ENCODE measurements at regions not wholly inside any gene's neighbourhood (a gene's known extent, or its start where the extent isn't known, plus 50 kb on each side); places are given as distances from the start of the nearest gene placed in this dataset.
"Not testable (repeated sequence)": the region's sequence is repeated elsewhere in the genome, so short reads cannot be mapped to it uniquely, and the experiment has no call there.

- 100% methylated on average over 2 of the region's 3 CpGs for WGBS (ENCODE audit: insufficient coverage)
- no peaks in the 10 kb centered on the region for H3K9me3 Mint-ChIP-seq
- Histone ChIP-seq H3K27ac (ENCODE audit: low read length) (no peak overlapping the region), H3K36me3 (ENCODE audit: control insufficient read depth in 2 of 2, extremely low read depth in 1 of 2, insufficient read depth in 1 of 2, low read length in 1 of 2) (no peaks in the 10 kb centered on the region), H3K4me3 (ENCODE audit: control insufficient read depth in 1 of 2, extremely low read depth in 1 of 2, low read length in 1 of 2) (no peak overlapping the region), H3K27me3 (replicated peaks in 1 of 2; ENCODE audit: control insufficient read depth in 2 of 2, extremely low read depth in 1 of 2, insufficient read depth in 2 of 2, low read length in 1 of 2) (no peaks in the 10 kb centered on the region), H3K9me3 (no peaks in the 10 kb centered on the region), H3K4me1 (ENCODE audit: control insufficient read depth in 1 of 2, extremely low read depth in 1 of 2, insufficient read depth in 2 of 2, low read length in 2 of 2) (no peaks in the 10 kb centered on the region)
- no peak overlapping the region for H3K27ac Mint-ChIP-seq
- CTCF ChIA-PET: no interaction called here
- DNase-seq (no peak), ATAC-seq (replicated peaks in 1 of 4) (no peak)
- no peaks in the 10 kb centered on the region for H3K36me3 Mint-ChIP-seq
- H3K27me3 Mint-ChIP-seq: no peaks in the 10 kb centered on the region
- H3K4me1 Mint-ChIP-seq: no peaks in the 10 kb centered on the region
- POLR2A ChIA-PET: no interaction called here
- no peak overlapping the region for H3K4me3 Mint-ChIP-seq
These were observed 281.7 kb upstream of the UBE2E3 start for GRCh38 chr2:180698668-180699067.

GRCh38 chr2:180695586-180696401, 284.6 kb upstream of the UBE2E3 start:
- DNase-seq (no peak), ATAC-seq (replicated peaks in 1 of 4) (no peak)
- Mint-ChIP-seq H3K9me3 (no peaks in the 10 kb centered on the region), H3K4me3 (no peak overlapping the region), H3K36me3 (no peaks in the 10 kb centered on the region), H3K27me3 (no peaks in the 10 kb centered on the region), H3K4me1 (no peaks in the 10 kb centered on the region), H3K27ac (no peak overlapping the region)
- Histone ChIP-seq H3K27ac (ENCODE audit: low read length) (no peak overlapping the region), H3K4me3 (ENCODE audit: control insufficient read depth in 1 of 2, extremely low read depth in 1 of 2, low read length in 1 of 2) (no peak overlapping the region), H3K4me1 (ENCODE audit: control insufficient read depth in 1 of 2, extremely low read depth in 1 of 2, insufficient read depth in 2 of 2, low read length in 2 of 2) (no peaks in the 10 kb centered on the region), H3K9me3 (no peaks in the 10 kb centered on the region), H3K27me3 (replicated peaks in 1 of 2; ENCODE audit: control insufficient read depth in 2 of 2, extremely low read depth in 1 of 2, insufficient read depth in 2 of 2, low read length in 1 of 2) (no peaks in the 10 kb centered on the region), H3K36me3 (ENCODE audit: control insufficient read depth in 2 of 2, extremely low read depth in 1 of 2, insufficient read depth in 1 of 2, low read length in 1 of 2) (no peaks in the 10 kb centered on the region)
- no CpG with 5 or more reads among the region's 5 CpGs for WGBS (ENCODE audit: insufficient coverage)
- ChIA-PET CTCF (no interaction called here), POLR2A (no interaction called here)

- H3K4me1 ChIP-seq (ENCODE audit: control insufficient read depth in 1 of 2, extremely low read depth in 1 of 2, insufficient read depth in 2 of 2, low read length in 2 of 2): no peaks in the 10 kb centered on the region
- no peak overlapping the region for H3K4me3 ChIP-seq (ENCODE audit: control insufficient read depth in 1 of 2, extremely low read depth in 1 of 2, low read length in 1 of 2)
- no peak overlapping the region for H3K4me3 Mint-ChIP-seq
- CTCF ChIA-PET: no interaction called here
- no peak for DNase-seq
- no peaks in the 10 kb centered on the region for H3K36me3 ChIP-seq (ENCODE audit: control insufficient read depth in 2 of 2, extremely low read depth in 1 of 2, insufficient read depth in 1 of 2, low read length in 1 of 2)
- no peaks in the 10 kb centered on the region for H3K27me3 Mint-ChIP-seq
- no peak overlapping the region for H3K27ac Mint-ChIP-seq
- H3K9me3 ChIP-seq: no peaks in the 10 kb centered on the region
- ATAC-seq (replicated peaks in 1 of 4): no peak
- 83% methylated on average over 1 of the region's 5 CpGs for WGBS (ENCODE audit: insufficient coverage)
- H3K9me3 Mint-ChIP-seq: no peaks in the 10 kb centered on the region
- no peak overlapping the region for H3K27ac ChIP-seq (ENCODE audit: low read length)
- no peaks in the 10 kb centered on the region for H3K4me1 Mint-ChIP-seq
- H3K36me3 Mint-ChIP-seq: no peaks in the 10 kb centered on the region
- no peaks in the 10 kb centered on the region for H3K27me3 ChIP-seq (replicated peaks in 1 of 2; ENCODE audit: control insufficient read depth in 2 of 2, extremely low read depth in 1 of 2, insufficient read depth in 2 of 2, low read length in 1 of 2)
- POLR2A ChIA-PET: no interaction called here
These were observed 285.7 kb upstream of the UBE2E3 start for GRCh38 chr2:180694445-180695421.

GRCh38 chr2:180692322-180692721, 288.1 kb upstream of the UBE2E3 start:
- Histone ChIP-seq H3K36me3 (ENCODE audit: control insufficient read depth in 2 of 2, extremely low read depth in 1 of 2, insufficient read depth in 1 of 2, low read length in 1 of 2) (no peaks in the 10 kb centered on the region), H3K4me1 (ENCODE audit: control insufficient read depth in 1 of 2, extremely low read depth in 1 of 2, insufficient read depth in 2 of 2, low read length in 2 of 2) (no peaks in the 10 kb centered on the region), H3K4me3 (ENCODE audit: control insufficient read depth in 1 of 2, extremely low read depth in 1 of 2, low read length in 1 of 2) (no peak overlapping the region), H3K27ac (ENCODE audit: low read length) (no peak overlapping the region), H3K9me3 (no peaks in the 10 kb centered on the region), H3K27me3 (replicated peaks in 1 of 2; ENCODE audit: control insufficient read depth in 2 of 2, extremely low read depth in 1 of 2, insufficient read depth in 2 of 2, low read length in 1 of 2) (no peaks in the 10 kb centered on the region)
- CTCF ChIA-PET: no interaction called here
- ATAC-seq (replicated peaks in 1 of 4) (no peak), DNase-seq (no peak)
- H3K27ac Mint-ChIP-seq: no peak overlapping the region
- WGBS (ENCODE audit: insufficient coverage): 100% methylated on average over 6 of the region's 7 CpGs
- no peaks in the 10 kb centered on the region for H3K36me3 Mint-ChIP-seq
- no peak overlapping the region for H3K4me3 Mint-ChIP-seq
- POLR2A ChIA-PET: no interaction called here
- H3K4me1 Mint-ChIP-seq: no peaks in the 10 kb centered on the region
- peaks cover 0 to 3% of the 10 kb centered on the region in 2 donors for H3K27me3 Mint-ChIP-seq
- no peaks in the 10 kb centered on the region for H3K9me3 Mint-ChIP-seq

GRCh38 chr2:180691855-180692223, 288.6 kb upstream of the UBE2E3 start:
- H3K4me3 ChIP-seq (ENCODE audit: control insufficient read depth in 1 of 2, extremely low read depth in 1 of 2, low read length in 1 of 2); H3K27me3 Mint-ChIP-seq; H3K27ac ChIP-seq (ENCODE audit: low read length); POLR2A ChIA-PET; H3K9me3 Mint-ChIP-seq; H3K4me1 Mint-ChIP-seq; ATAC-seq (replicated peaks in 1 of 4); H3K9me3 ChIP-seq; H3K36me3 Mint-ChIP-seq; H3K27ac Mint-ChIP-seq; CTCF ChIA-PET; H3K4me1 ChIP-seq (ENCODE audit: control insufficient read depth in 1 of 2, extremely low read depth in 1 of 2, insufficient read depth in 2 of 2, low read length in 2 of 2); H3K4me3 Mint-ChIP-seq; DNase-seq; H3K36me3 ChIP-seq (ENCODE audit: control insufficient read depth in 2 of 2, extremely low read depth in 1 of 2, insufficient read depth in 1 of 2, low read length in 1 of 2); H3K27me3 ChIP-seq (replicated peaks in 1 of 2; ENCODE audit: control insufficient read depth in 2 of 2, extremely low read depth in 1 of 2, insufficient read depth in 2 of 2, low read length in 1 of 2): not testable (repeated sequence)
- WGBS (ENCODE audit: insufficient coverage): 86% methylated on average over 14 of the region's 15 CpGs

- H3K4me1 ChIP-seq (ENCODE audit: control insufficient read depth in 1 of 2, extremely low read depth in 1 of 2, insufficient read depth in 2 of 2, low read length in 2 of 2); POLR2A ChIA-PET; H3K9me3 Mint-ChIP-seq; H3K27ac Mint-ChIP-seq; H3K4me1 Mint-ChIP-seq; CTCF ChIA-PET; DNase-seq; H3K4me3 Mint-ChIP-seq; H3K36me3 ChIP-seq (ENCODE audit: control insufficient read depth in 2 of 2, extremely low read depth in 1 of 2, insufficient read depth in 1 of 2, low read length in 1 of 2); H3K9me3 ChIP-seq; H3K27me3 Mint-ChIP-seq; H3K4me3 ChIP-seq (ENCODE audit: control insufficient read depth in 1 of 2, extremely low read depth in 1 of 2, low read length in 1 of 2); H3K27me3 ChIP-seq (replicated peaks in 1 of 2; ENCODE audit: control insufficient read depth in 2 of 2, extremely low read depth in 1 of 2, insufficient read depth in 2 of 2, low read length in 1 of 2); H3K36me3 Mint-ChIP-seq; ATAC-seq (replicated peaks in 1 of 4); H3K27ac ChIP-seq (ENCODE audit: low read length): not testable (repeated sequence)
- 95% methylated on average over 40 of the region's 45 CpGs for WGBS (ENCODE audit: insufficient coverage)
These were observed 289.1 kb upstream of the UBE2E3 start for GRCh38 chr2:180691186-180691854.
